Fibroblast of lung (primary cell): ENCODE measurements at regions not wholly inside any gene's neighbourhood (a gene's known extent, or its start where the extent isn't known, plus 50 kb on each side); places are given as distances from the start of the nearest gene placed in this dataset.

Experiments
- DNase-seq, 2 donors: peaks; one replicate each; pipeline versions ENCODE4 v3.0.0 to v3.0.0-alpha.2; 2010; ENCODE audit warnings: low read depth in 2 of 2
- H2AFZ ChIP-seq: 2 replicates; pipeline ENCODE4 v1.5.1; 2012; ENCODE audit warnings: low read length, control low read depth, inconsistent platforms
- H3K27ac ChIP-seq: 2 replicates; pipeline ENCODE4 v1.5.1; 2011; ENCODE audit warnings: low read length, control low read depth; ENCODE audit not compliant: insufficient read depth
- H3K27me3 ChIP-seq: 2 replicates; pipeline ENCODE4 v1.5.1; 2011; ENCODE audit warnings: mild to moderate bottlenecking, low read length; ENCODE audit not compliant: control insufficient read depth, insufficient read depth
- H3K36me3 ChIP-seq: 2 replicates; pipeline ENCODE4 v1.5.1; 2011; ENCODE audit warnings: low read length; ENCODE audit not compliant: control insufficient read depth, insufficient read depth
- H3K4me1 ChIP-seq: 2 replicates; pipeline ENCODE4 v1.5.1; 2011; ENCODE audit warnings: low read length; ENCODE audit not compliant: control insufficient read depth, insufficient read depth; ENCODE audit errors: extremely low read depth
- H3K4me2 ChIP-seq: 2 replicates; pipeline ENCODE4 v1.5.1; 2011; ENCODE audit warnings: low read length, control low read depth; ENCODE audit not compliant: insufficient read depth; ENCODE audit errors: extremely low read depth
- H3K4me3 ChIP-seq, 4 experiments: fragments of 200-600 bp in 1 of 4; sonication (generic) in 1 of 4; replicated peaks in 1 of 4; 2 replicates each; pipeline ENCODE4 v1.5.1; 2011 to 2016; ENCODE audit warnings: low read length in 4 of 4, low read depth in 3 of 4, mild to moderate bottlenecking in 3 of 4, control low read depth in 2 of 4, inconsistent platforms in 1 of 4, mixed read lengths in 1 of 4; ENCODE audit not compliant: insufficient read depth in 1 of 4; ENCODE audit errors: control extremely low read depth in 1 of 4
- H3K79me2 ChIP-seq: 2 replicates; pipeline ENCODE4 v1.5.1; 2012; ENCODE audit warnings: mild to moderate bottlenecking, low read length, inconsistent platforms; ENCODE audit not compliant: control insufficient read depth, insufficient read depth
- H3K9ac ChIP-seq: 2 replicates; pipeline ENCODE4 v1.5.1; 2011; ENCODE audit warnings: mild to moderate bottlenecking, low read length, control low read depth; ENCODE audit not compliant: insufficient read depth
- H3K9me3 ChIP-seq: 2 replicates; pipeline ENCODE4 v1.5.1; 2012; ENCODE audit warnings: low read depth, low read length; ENCODE audit not compliant: control insufficient read depth, insufficient read depth
- H4K20me1 ChIP-seq: 2 replicates; pipeline ENCODE4 v1.5.1; 2011; ENCODE audit warnings: low read length; ENCODE audit not compliant: control insufficient read depth, insufficient read depth; ENCODE audit errors: extremely low read depth
- CTCF ChIP-seq, 2 donors: IDR thresholded peaks in 1 of 2; conservative IDR thresholded peaks in 1 of 2; 1 replicate in 1 of 2; 2 replicates in 1 of 2; pipeline ENCODE4 v1.5.1; 2011 to 2012; ENCODE audit warnings: low read length in 2 of 2, control low read depth in 1 of 2, inconsistent platforms in 1 of 2, low read depth in 1 of 2, mild to moderate bottlenecking in 1 of 2
- EZH2 ChIP-seq: IDR thresholded peaks from 2 replicates; pipeline ENCODE4 v1.5.1; 2012; ENCODE audit warnings: low read length, control low read depth, mild to moderate bottlenecking; ENCODE audit errors: missing control alignments

GRCh38 chr2:33822964-33823363 lies 223.9 kb upstream of the FAM98A start:
- no peaks in the 10 kb centered on the region for H3K27me3 ChIP-seq
- DNase-seq, result no peak
- H4K20me1 ChIP-seq, result no peaks in the 10 kb centered on the region
- no peak overlapping the region for H3K4me2 ChIP-seq
- H3K4me1 ChIP-seq, result no peaks in the 10 kb centered on the region
- H3K9me3 ChIP-seq, result no peaks in the 10 kb centered on the region
- no peak overlapping the region for H2AFZ ChIP-seq
- H3K79me2 ChIP-seq, result no peaks in the 10 kb centered on the region
- no peak overlapping the region for H3K27ac ChIP-seq
- no peak overlapping the region for H3K9ac ChIP-seq
- no peaks in the 10 kb centered on the region for H3K36me3 ChIP-seq
- H3K4me3 ChIP-seq, result no peak overlapping the region
- no peak for TF ChIP-seq CTCF (conservative IDR thresholded peaks at IDR 0.05 in 1 of 2, IDR thresholded peaks at IDR 0.05 in 1 of 2; ENCODE audit: low read depth in 1 of 2, low read length in 2 of 2)
- TF ChIP-seq EZH2, result no peak

DNA sequence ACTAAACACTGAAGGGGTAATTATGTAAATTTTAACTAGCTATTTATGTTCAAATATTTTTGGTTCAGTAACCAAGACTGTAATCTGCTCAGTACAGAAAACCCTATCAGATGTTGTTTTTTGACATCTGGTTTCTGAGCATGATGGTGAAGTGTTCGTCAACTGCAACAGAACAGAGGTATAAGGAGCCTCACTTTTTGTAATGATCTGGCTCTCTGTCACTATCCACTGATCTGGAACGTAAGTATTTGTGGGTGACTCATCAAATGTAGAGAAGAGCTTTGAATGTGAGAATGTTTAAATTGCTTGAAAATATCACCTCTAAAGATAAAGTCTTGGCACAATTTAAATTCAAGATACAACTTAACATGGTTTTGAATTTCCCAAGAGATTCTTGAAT lies 213.6 kb upstream of the FAM98A start:
- no peaks in the 10 kb centered on the region for H3K9me3 ChIP-seq
- no peak overlapping the region for H2AFZ ChIP-seq
- H3K36me3 ChIP-seq, result no peaks in the 10 kb centered on the region
- H3K27ac ChIP-seq, result no peak overlapping the region
- no peaks in the 10 kb centered on the region for H4K20me1 ChIP-seq
- no peak overlapping the region for H3K9ac ChIP-seq
- no peaks in the 10 kb centered on the region for H3K27me3 ChIP-seq
- H3K4me1 ChIP-seq, result no peaks in the 10 kb centered on the region
- TF ChIP-seq CTCF (conservative IDR thresholded peaks at IDR 0.05 in 1 of 2, IDR thresholded peaks at IDR 0.05 in 1 of 2; ENCODE audit: low read depth in 1 of 2, low read length in 2 of 2) (no peak), EZH2 (no peak)
- DNase-seq, result peak in 1 of 2 donors; percentile 15
- no peak overlapping the region for H3K4me3 ChIP-seq
- no peaks in the 10 kb centered on the region for H3K79me2 ChIP-seq
- H3K4me2 ChIP-seq, result no peak overlapping the region

DNA sequence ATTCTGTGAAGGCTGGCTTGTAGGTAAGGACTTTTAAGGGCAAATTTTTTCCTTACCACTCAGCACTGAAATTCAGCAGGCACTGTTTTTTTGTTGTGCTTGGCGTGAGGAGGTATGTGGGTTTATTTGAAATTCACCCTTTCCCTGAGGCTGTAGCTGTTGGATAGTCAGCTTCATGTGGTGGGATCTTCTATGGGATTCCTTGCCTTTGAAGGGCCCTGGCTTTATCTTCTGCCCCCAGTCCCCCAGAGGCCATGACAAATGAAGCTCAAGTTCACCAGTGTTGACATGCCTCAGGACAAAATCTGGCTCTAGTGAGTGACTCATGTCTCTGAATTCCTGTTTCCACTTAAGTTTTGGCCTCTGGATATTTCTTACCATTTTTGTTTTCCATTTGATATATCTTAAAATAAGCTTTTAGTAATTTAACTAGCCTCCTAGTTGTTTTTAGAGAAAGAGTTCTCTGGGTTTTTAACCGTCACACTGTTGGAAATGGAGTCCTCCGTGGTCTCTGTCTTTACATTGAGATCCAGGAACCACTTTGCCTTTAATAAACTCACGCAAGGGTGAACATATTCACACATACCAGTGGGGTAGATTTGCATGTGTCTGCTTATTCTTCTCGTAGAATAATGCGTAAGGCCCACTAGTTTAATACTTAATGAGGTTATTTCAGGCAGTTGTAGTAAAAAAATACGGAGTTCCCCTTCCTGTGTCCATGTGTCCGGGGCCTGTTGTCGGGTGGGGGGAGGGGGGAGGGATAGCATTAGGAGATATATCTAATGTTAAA lies 211.1 kb upstream of the FAM98A start:
- Histone ChIP-seq H3K4me3 (no peak overlapping the region), H3K27me3 (no peaks in the 10 kb centered on the region), H2AFZ (no peak overlapping the region), H3K79me2 (no peaks in the 10 kb centered on the region), H3K27ac (no peak overlapping the region), H3K4me1 (no peaks in the 10 kb centered on the region), H3K36me3 (no peaks in the 10 kb centered on the region), H4K20me1 (no peaks in the 10 kb centered on the region), H3K4me2 (no peak overlapping the region), H3K9ac (no peak overlapping the region), H3K9me3 (no peaks in the 10 kb centered on the region)
- TF ChIP-seq EZH2, result no peak
- no peak for TF ChIP-seq CTCF (conservative IDR thresholded peaks at IDR 0.05 in 1 of 2, IDR thresholded peaks at IDR 0.05 in 1 of 2; ENCODE audit: low read depth in 1 of 2, low read length in 2 of 2)
- peak in 1 of 2 donors; percentile 48 for DNase-seq
